GM21576 (cell line): ENCODE measurements at regions not wholly inside any gene's neighbourhood (a gene's known extent, or its start where the extent isn't known, plus 50 kb on each side); places are given as distances from the start of the nearest gene placed in this dataset.

ENCODE experiments used
- ATAC-seq: cut with Tn5 transposase; IDR thresholded peaks from one replicate; pipeline ENCODE4 v1.9.1; 2021; ENCODE audit warnings: mild to moderate bottlenecking, moderate library complexity; ENCODE audit not compliant: unreplicated experiment

DNA sequence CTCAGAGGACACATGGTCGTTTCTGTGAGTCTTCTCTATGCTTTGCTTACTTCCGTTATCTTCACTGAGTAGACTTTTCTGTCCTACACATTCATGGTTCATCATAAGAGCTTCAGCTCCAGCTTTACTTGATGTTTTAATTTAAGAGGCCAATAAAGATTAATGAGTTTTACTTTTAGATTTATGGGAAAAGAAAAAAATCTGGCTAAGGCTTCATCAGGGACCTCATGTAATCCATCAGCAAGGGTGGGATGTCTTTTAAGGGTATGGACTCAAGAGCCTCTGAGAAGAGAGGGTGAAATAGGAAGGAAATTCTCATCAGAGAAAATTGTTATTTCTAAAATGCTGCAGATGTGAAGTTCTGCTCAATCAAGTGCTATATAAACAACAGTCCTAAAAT lies 963.0 kb upstream of the RAG2 start:
- no peak for ATAC-seq

- no peak for ATAC-seq
Observed at GRCh38 chr11:37560346-37560745, 962.3 kb upstream of the RAG2 start.

- no peak for ATAC-seq
Observed at GRCh38 chr11:37558619-37559210, 960.7 kb upstream of the RAG2 start.

GRCh38 chr11:37557990-37558389 lies 960.0 kb upstream of the RAG2 start:
- no peak for ATAC-seq

GRCh38 chr11:37552284-37552683 lies 954.2 kb upstream of the RAG2 start:
- no peak for ATAC-seq

DNA sequence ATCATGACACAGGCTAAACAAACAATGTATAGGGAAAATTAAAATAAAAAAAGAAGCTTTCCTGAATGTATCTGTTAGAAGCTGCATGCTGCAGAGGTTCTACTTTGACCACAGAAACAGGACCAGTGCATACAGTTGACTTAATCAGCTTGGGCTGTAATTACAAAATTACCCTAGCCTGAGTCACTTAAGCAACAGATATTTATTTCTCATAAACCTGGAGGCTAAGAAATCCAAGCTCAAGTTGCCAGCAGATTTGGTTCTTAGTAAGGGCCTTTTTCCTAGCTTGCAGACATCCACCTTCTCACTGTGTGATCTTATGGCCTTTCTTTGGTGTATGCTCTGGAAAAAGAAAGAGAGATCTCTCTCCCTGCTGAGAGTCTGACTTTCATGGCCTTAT lies 946.5 kb upstream of the RAG2 start:
- no peak for ATAC-seq

DNA sequence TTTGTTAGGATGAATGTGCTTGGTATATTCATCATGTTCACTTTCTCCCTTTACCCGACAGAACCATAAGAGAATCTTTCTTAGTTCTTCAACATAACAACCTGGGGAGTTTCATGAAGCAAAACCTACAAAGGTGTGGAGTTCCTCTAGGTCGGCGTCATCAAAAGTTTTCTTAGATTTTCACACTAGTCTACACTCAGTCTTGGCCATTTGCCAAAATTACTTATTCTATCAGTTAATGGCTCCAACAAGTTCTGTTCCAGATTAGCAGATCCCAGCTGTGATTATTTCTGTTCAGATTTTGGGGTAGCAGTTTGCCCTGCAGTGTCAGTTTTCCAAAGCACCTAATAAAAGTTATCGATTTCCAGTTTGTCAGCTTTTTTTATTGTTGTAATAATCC lies 935.8 kb upstream of the RAG2 start:
- no peak for ATAC-seq

DNA sequence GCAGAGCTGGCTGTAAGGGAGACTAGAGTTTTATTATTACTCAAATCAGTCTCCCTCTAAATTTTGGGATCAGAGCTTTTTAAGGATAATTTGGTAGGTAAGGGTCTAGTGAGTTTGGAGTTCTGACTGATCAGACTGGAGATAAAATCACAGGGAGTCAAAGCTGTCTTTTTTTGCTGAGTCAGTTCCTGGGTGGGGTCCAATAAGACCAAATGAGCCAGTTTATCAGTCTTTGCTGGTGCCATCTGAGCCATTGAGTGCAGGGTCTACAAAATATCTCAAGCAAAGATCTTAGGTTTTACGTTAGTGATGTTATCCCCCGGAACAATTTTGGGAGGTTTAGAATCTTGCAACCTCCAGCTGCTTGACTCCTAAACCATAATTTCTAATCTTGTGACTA lies 935.1 kb upstream of the RAG2 start:
- no peak for ATAC-seq

- no peak for ATAC-seq
Observed at GRCh38 chr11:37532271-37532670, 934.2 kb upstream of the RAG2 start.

DNA sequence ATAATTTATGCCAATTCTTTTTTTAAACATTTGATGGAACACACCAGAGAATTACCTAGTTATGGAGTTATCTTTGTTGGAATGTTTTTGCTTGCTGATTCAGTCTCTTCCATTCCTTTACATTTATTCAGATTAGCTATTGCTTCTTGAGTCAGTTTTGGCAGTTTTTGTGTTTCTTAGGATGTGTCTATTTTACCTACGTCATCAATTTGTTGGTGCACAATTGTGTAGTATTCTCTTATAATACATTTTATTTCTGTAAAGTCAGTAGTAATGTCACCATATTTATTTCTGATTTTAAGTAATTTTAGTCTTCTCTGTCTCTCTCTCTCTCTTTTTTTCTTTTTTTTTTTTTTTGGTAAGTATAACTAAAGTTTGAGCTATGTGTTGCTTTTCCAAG lies 929.5 kb upstream of the RAG2 start:
- ATAC-seq: no peak

GRCh38 chr11:37525336-37525735 lies 927.3 kb upstream of the RAG2 start:
- no peak for ATAC-seq

- no peak for ATAC-seq
Observed at GRCh38 chr11:37519781-37520180, 921.7 kb upstream of the RAG2 start.

GRCh38 chr11:37512156-37512780 lies 914.2 kb upstream of the RAG2 start:
- no peak for ATAC-seq

GRCh38 chr11:37511425-37511933 lies 913.4 kb upstream of the RAG2 start:
- ATAC-seq: no peak

DNA sequence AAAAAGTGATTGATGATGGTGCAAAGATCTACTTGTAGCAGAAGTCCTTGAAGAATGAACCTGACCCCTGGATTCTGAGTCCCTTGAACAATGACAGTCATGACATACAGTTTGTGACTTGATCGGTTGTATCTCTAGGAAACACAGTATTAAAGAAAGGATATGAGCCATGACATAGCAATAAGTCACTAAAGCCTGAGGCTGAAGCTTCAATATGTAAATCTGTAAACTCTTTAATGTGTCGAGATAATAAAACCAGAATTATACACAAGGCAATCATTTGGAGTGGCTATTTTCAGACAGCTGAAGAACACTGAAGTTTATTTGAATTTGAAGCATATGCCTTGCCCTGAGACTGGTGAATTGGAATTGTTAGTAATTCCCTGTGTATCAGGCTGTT lies 911.5 kb upstream of the RAG2 start:
- no peak for ATAC-seq

- no peak for ATAC-seq
Observed at GRCh38 chr11:37506531-37506930, 908.5 kb upstream of the RAG2 start.

GRCh38 chr11:37505406-37505805 lies 907.4 kb upstream of the RAG2 start:
- no peak for ATAC-seq

GRCh38 chr11:37504921-37505320 lies 906.9 kb upstream of the RAG2 start:
- ATAC-seq: no peak

- ATAC-seq: peak; percentile 91
Observed at GRCh38 chr11:37504060-37504611, 906.1 kb upstream of the RAG2 start.

DNA sequence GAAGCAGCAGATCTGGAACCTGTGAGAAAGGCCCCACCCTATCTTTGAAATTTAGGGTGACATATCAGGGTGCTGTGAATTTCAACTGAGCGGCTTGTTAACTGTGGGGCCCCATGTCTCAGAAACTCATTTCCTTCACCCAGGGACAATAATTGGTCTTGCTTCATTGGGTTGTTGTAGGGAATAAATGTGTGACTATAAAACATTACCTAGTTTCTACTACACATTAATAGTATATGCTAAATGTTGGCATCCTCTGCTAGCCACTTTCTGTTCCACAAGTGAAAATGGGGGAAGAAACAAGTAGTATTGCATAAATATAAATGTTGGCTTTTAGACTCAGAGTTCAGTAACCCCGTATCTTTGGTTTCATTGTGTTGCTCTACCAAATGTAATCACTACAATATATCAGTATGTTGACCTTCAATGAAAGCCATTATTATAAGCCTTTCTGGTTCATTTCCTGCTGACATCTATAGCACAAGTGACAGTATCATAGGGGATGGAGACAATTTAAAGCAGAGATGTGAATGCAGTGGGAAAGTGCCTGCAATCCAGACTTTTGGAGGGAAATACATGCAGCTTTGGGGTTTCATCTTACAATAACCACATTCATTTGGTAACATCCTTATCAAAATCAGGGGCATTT lies 905.5 kb upstream of the RAG2 start:
- ATAC-seq: peak; percentile 56

- no peak for ATAC-seq
Observed at GRCh38 chr11:37502202-37502601, 904.2 kb upstream of the RAG2 start.

- ATAC-seq: no peak
Observed at GRCh38 chr11:37500425-37500824, 902.4 kb upstream of the RAG2 start.
